PC-3 (cell line): ENCODE measurements at regions not wholly inside any gene's neighbourhood (a gene's known extent, or its start where the extent isn't known, plus 50 kb on each side); places are given as distances from the start of the nearest gene placed in this dataset.

ENCODE experiments used
- CTCF ChIP-seq: fragments of 300-600 bp; sonication (generic); conservative IDR thresholded peaks from 2 replicates; pipeline ENCODE4 v1.5.1; 2017; ENCODE audit warnings: antibody characterized with exemption, low read depth, mild to moderate bottlenecking, low read length
- EZH2 ChIP-seq: fragments of 300-600 bp; sonication (generic); IDR thresholded peaks from one replicate; pipeline ENCODE4 v1.6.1; 2017; ENCODE audit warnings: antibody characterized with exemption, mild to moderate bottlenecking, low read length; ENCODE audit not compliant: unreplicated experiment

GRCh38 chr3:25324954-25325655, 103.0 kb upstream of the RARB start:
- no peak for TF ChIP-seq CTCF
- no peak for TF ChIP-seq EZH2
